ENCODE measurements at regions not wholly inside any gene's neighbourhood (a gene's known extent, or its start where the extent isn't known, plus 50 kb on each side); places are given as distances from the start of the nearest gene placed in this dataset.

GRCh38 chr1:213680677-213681325 is 307.0 kb upstream of the PROX1 start:
- DNase-seq (ENCODE audit: low read depth) (no peak), FAIRE-seq (no peak)
- TF ChIP-seq CTCF (IDR thresholded peaks at IDR 0.05; ENCODE audit: insufficient read depth, low read depth, low read length) = no peak
- no peaks in the 10 kb centered on the region for H3K4me1 ChIP-seq (ENCODE audit: insufficient read depth, low read length)
- Mint-ChIP-seq H3K27me3 (ENCODE audit: low read depth, unreplicated experiment) (peaks cover 24% of the 10 kb centered on the region), H3K36me3 (ENCODE audit: low read depth, unreplicated experiment) (no peaks in the 10 kb centered on the region), H3K4me1 (ENCODE audit: low read depth, unreplicated experiment) (no peaks in the 10 kb centered on the region), H3K9me3 (ENCODE audit: unreplicated experiment) (no peaks in the 10 kb centered on the region), H3K4me3 (ENCODE audit: unreplicated experiment) (no peak overlapping the region), H3K27ac (ENCODE audit: unreplicated experiment) (no peak overlapping the region)
- H3K4me2 ChIP-seq (ENCODE audit: low read length) = no peak overlapping the region
- H3K79me2 ChIP-seq (ENCODE audit: insufficient read depth, low read length) = no peaks in the 10 kb centered on the region
- no peaks in the 10 kb centered on the region for H3K27me3 ChIP-seq (ENCODE audit: insufficient read depth, low read length)
- no peak overlapping the region for H3K9ac ChIP-seq (ENCODE audit: low read length)
- H4K20me1 ChIP-seq (ENCODE audit: insufficient read depth, low read length) = no peaks in the 10 kb centered on the region
- no peak overlapping the region for H2AFZ ChIP-seq (ENCODE audit: low read depth, low read length)
- H3K4me3 ChIP-seq (ENCODE audit: insufficient read depth, low read depth, low read length) = no peak overlapping the region
- H3K9me3 ChIP-seq (ENCODE audit: insufficient read depth, low read depth, low read length) = no peaks in the 10 kb centered on the region
- H3K36me3 ChIP-seq (ENCODE audit: insufficient read depth, low read length) = no peaks in the 10 kb centered on the region
- H3K27ac ChIP-seq (ENCODE audit: low read depth, low read length) = no peak overlapping the region

GRCh38 chr1:213681788-213682340 is 305.9 kb upstream of the PROX1 start:
- Histone ChIP-seq H3K9me3 (ENCODE audit: insufficient read depth, low read depth, low read length) (no peaks in the 10 kb centered on the region), H3K4me2 (ENCODE audit: low read length) (no peak overlapping the region), H3K36me3 (ENCODE audit: insufficient read depth, low read length) (no peaks in the 10 kb centered on the region), H4K20me1 (ENCODE audit: insufficient read depth, low read length) (no peaks in the 10 kb centered on the region), H3K27me3 (ENCODE audit: insufficient read depth, low read length) (no peaks in the 10 kb centered on the region), H2AFZ (ENCODE audit: low read depth, low read length) (no peak overlapping the region), H3K27ac (ENCODE audit: low read depth, low read length) (no peak overlapping the region), H3K4me1 (ENCODE audit: insufficient read depth, low read length) (no peaks in the 10 kb centered on the region), H3K4me3 (ENCODE audit: insufficient read depth, low read depth, low read length) (no peak overlapping the region), H3K9ac (ENCODE audit: low read length) (no peak overlapping the region), H3K79me2 (ENCODE audit: insufficient read depth, low read length) (no peaks in the 10 kb centered on the region)
- TF ChIP-seq CTCF (IDR thresholded peaks at IDR 0.05; ENCODE audit: insufficient read depth, low read depth, low read length) (no peak), EZH2 (IDR thresholded peaks at IDR 0.05; ENCODE audit: insufficient read depth, low read length) (no peak)
- no peak for FAIRE-seq
- Mint-ChIP-seq H3K36me3 (ENCODE audit: low read depth, unreplicated experiment) (no peaks in the 10 kb centered on the region), H3K4me1 (ENCODE audit: low read depth, unreplicated experiment) (no peaks in the 10 kb centered on the region), H3K4me3 (ENCODE audit: unreplicated experiment) (no peak overlapping the region), H3K27me3 (ENCODE audit: low read depth, unreplicated experiment) (peaks cover 15% of the 10 kb centered on the region), H3K9me3 (ENCODE audit: unreplicated experiment) (no peaks in the 10 kb centered on the region), H3K27ac (ENCODE audit: unreplicated experiment) (no peak overlapping the region)
- DNase-seq (ENCODE audit: low read depth) = no peak

GRCh38 chr1:213683529-213683928 is 304.2 kb upstream of the PROX1 start:
- no peak overlapping the region for H3K9ac ChIP-seq (ENCODE audit: low read length)
- FAIRE-seq = no peak
- Mint-ChIP-seq H3K27ac (ENCODE audit: unreplicated experiment) (no peak overlapping the region), H3K9me3 (ENCODE audit: unreplicated experiment) (no peaks in the 10 kb centered on the region), H3K36me3 (ENCODE audit: low read depth, unreplicated experiment) (no peaks in the 10 kb centered on the region), H3K4me3 (ENCODE audit: unreplicated experiment) (no peak overlapping the region), H3K27me3 (ENCODE audit: low read depth, unreplicated experiment) (peaks cover 12% of the 10 kb centered on the region), H3K4me1 (ENCODE audit: low read depth, unreplicated experiment) (no peaks in the 10 kb centered on the region)
- H3K27ac ChIP-seq (ENCODE audit: low read depth, low read length) = no peak overlapping the region
- no peaks in the 10 kb centered on the region for H3K27me3 ChIP-seq (ENCODE audit: insufficient read depth, low read length)
- no peak overlapping the region for H3K4me2 ChIP-seq (ENCODE audit: low read length)
- no peaks in the 10 kb centered on the region for H3K79me2 ChIP-seq (ENCODE audit: insufficient read depth, low read length)
- TF ChIP-seq CTCF (IDR thresholded peaks at IDR 0.05; ENCODE audit: insufficient read depth, low read depth, low read length) = no peak
- no peak for TF ChIP-seq EZH2 (IDR thresholded peaks at IDR 0.05; ENCODE audit: insufficient read depth, low read length)
- DNase-seq (ENCODE audit: low read depth) = no peak
- H3K4me3 ChIP-seq (ENCODE audit: insufficient read depth, low read depth, low read length) = no peak overlapping the region
- no peaks in the 10 kb centered on the region for H4K20me1 ChIP-seq (ENCODE audit: insufficient read depth, low read length)
- no peak overlapping the region for H2AFZ ChIP-seq (ENCODE audit: low read depth, low read length)
- no peaks in the 10 kb centered on the region for H3K9me3 ChIP-seq (ENCODE audit: insufficient read depth, low read depth, low read length)
- H3K36me3 ChIP-seq (ENCODE audit: insufficient read depth, low read length) = no peaks in the 10 kb centered on the region
- no peaks in the 10 kb centered on the region for H3K4me1 ChIP-seq (ENCODE audit: insufficient read depth, low read length)
